SK-N-SH (cell line): ENCODE measurements at regions not wholly inside any gene's neighbourhood (a gene's known extent, or its start where the extent isn't known, plus 50 kb on each side); places are given as distances from the start of the nearest gene placed in this dataset.

Source experiments
- FOSL2 ChIP-seq: IDR thresholded peaks from 2 replicates; pipeline ENCODE4 v1.4.0; 2012; ENCODE audit warnings: low read depth, mild to moderate bottlenecking, moderate library complexity, borderline replicate concordance
- GABPA ChIP-seq: IDR thresholded peaks from 2 replicates; pipeline ENCODE4 v1.4.0; 2012; ENCODE audit warnings: low read depth, mild to moderate bottlenecking
- GATA2 ChIP-seq: sonication (generic); formaldehyde crosslinking; IDR thresholded peaks from 2 replicates; pipeline ENCODE4 v1.5.0; 2020; ENCODE audit warnings: mild to moderate bottlenecking, missing genetic modification reagents
- NFIC ChIP-seq: IDR thresholded peaks from 2 replicates; pipeline ENCODE4 v1.4.0; 2012; ENCODE audit warnings: borderline replicate concordance
- POLR2AphosphoS5 ChIP-seq: IDR thresholded peaks from 2 replicates; pipeline ENCODE4 v1.6.1; 2012; ENCODE audit warnings: low read depth, low read length
- RCOR1 ChIP-seq: fragments of 150-350 bp; IDR thresholded peaks from 2 replicates; pipeline ENCODE4 v1.6.1; 2017; ENCODE audit warnings: antibody characterized with exemption, low read length
- TAF1 ChIP-seq: IDR thresholded peaks from 2 replicates; pipeline ENCODE4 v1.6.1; 2012; ENCODE audit warnings: low read depth, mild to moderate bottlenecking, low read length, moderate library complexity, borderline replicate concordance
- TF ChIP-seq, protein P1 (sequence below): fragments of 200-600 bp; sonication (generic); IDR thresholded peaks from 2 replicates; pipeline ENCODE4 v1.6.1; 2017; ENCODE audit warnings: antibody characterized with exemption, mild to moderate bottlenecking, moderate library complexity
- TF ChIP-seq, protein P2 (sequence below): fragments of 150-350 bp; IDR thresholded peaks from 2 replicates; pipeline ENCODE4 v1.6.1; 2017; ENCODE audit warnings: antibody characterized with exemption, low read length, low read depth, borderline replicate concordance
- TF ChIP-seq, protein P3 (sequence below): IDR thresholded peaks from 2 replicates; pipeline ENCODE4 v1.4.0; 2012; ENCODE audit warnings: low read depth
- TF ChIP-seq, protein P4 (sequence below): fragments of 150-350 bp; IDR thresholded peaks from 2 replicates; pipeline ENCODE4 v1.6.1; 2016; ENCODE audit warnings: mild to moderate bottlenecking, low read depth, low read length

DNA sequence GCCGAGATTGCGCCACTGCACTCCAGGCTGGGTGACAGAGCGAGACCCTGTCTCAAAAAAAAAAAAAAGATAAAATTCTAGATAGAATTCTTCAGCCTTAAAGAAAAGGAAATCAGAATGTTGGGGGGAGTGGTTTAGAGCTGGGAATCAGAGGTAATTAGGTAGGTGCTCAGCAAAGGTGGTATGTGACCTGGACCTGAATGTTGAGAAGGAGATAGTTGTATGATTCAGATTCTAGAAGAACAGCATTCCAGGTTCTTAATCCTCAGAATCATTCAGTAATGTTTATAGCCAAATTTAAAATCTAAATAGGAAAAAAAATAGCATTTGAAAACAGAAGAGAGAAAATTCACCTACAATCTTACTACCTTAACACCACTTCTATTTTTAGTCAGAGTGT, 71.3 kb upstream of the UBE2E1 start:
- TF ChIP-seq, protein P1, sequence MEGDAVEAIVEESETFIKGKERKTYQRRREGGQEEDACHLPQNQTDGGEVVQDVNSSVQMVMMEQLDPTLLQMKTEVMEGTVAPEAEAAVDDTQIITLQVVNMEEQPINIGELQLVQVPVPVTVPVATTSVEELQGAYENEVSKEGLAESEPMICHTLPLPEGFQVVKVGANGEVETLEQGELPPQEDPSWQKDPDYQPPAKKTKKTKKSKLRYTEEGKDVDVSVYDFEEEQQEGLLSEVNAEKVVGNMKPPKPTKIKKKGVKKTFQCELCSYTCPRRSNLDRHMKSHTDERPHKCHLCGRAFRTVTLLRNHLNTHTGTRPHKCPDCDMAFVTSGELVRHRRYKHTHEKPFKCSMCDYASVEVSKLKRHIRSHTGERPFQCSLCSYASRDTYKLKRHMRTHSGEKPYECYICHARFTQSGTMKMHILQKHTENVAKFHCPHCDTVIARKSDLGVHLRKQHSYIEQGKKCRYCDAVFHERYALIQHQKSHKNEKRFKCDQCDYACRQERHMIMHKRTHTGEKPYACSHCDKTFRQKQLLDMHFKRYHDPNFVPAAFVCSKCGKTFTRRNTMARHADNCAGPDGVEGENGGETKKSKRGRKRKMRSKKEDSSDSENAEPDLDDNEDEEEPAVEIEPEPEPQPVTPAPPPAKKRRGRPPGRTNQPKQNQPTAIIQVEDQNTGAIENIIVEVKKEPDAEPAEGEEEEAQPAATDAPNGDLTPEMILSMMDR, result no peak
- TF ChIP-seq, protein P2, sequence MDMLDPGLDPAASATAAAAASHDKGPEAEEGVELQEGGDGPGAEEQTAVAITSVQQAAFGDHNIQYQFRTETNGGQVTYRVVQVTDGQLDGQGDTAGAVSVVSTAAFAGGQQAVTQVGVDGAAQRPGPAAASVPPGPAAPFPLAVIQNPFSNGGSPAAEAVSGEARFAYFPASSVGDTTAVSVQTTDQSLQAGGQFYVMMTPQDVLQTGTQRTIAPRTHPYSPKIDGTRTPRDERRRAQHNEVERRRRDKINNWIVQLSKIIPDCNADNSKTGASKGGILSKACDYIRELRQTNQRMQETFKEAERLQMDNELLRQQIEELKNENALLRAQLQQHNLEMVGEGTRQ, result no peak
- TF ChIP-seq NFIC (no peak), RCOR1 (no peak), FOSL2 (no peak), GABPA (no peak), TAF1 (no peak), GATA2 (no peak), POLR2AphosphoS5 (no peak)
- TF ChIP-seq, protein P3, sequence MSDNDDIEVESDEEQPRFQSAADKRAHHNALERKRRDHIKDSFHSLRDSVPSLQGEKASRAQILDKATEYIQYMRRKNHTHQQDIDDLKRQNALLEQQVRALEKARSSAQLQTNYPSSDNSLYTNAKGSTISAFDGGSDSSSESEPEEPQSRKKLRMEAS, result no peak
- TF ChIP-seq, protein P4, sequence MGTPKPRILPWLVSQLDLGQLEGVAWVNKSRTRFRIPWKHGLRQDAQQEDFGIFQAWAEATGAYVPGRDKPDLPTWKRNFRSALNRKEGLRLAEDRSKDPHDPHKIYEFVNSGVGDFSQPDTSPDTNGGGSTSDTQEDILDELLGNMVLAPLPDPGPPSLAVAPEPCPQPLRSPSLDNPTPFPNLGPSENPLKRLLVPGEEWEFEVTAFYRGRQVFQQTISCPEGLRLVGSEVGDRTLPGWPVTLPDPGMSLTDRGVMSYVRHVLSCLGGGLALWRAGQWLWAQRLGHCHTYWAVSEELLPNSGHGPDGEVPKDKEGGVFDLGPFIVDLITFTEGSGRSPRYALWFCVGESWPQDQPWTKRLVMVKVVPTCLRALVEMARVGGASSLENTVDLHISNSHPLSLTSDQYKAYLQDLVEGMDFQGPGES, result no peak
